Endothelial cell of umbilical vein (primary cell): ENCODE measurements at regions not wholly inside any gene's neighbourhood (a gene's known extent, or its start where the extent isn't known, plus 50 kb on each side); places are given as distances from the start of the nearest gene placed in this dataset.

Experiments used
- BruUV-seq: library from RNA; stranded (reverse); fragments of 400-500 nt; replicated peaks from 2 replicates; lab custom pipeline; 2021; lab: Mats Ljungman, UMichigan
- CTCF ChIA-PET: fragments of 300-600, 350-600 bp; sonication (Branson Sonifier 250); formaldehyde crosslinking; loops from one replicate; lab custom pipeline; 2021; ENCODE audit warnings: antibody characterized with exemption, inconsistent platforms; lab: Charles Lee
- POLR2A ChIA-PET: fragments of 300-600, 350-600 bp; sonication (Branson Sonifier 250); formaldehyde crosslinking; loops from one replicate; lab custom pipeline; 2021; ENCODE audit warnings: antibody characterized with exemption, inconsistent platforms; lab: Charles Lee
- DNase-seq: peaks from one replicate; pipeline ENCODE4 v3.0.0-alpha.2; 2011; ENCODE audit warnings: low read depth, low spot score
- FAIRE-seq: peaks from 2 replicates; lab custom pipeline; 2011; peaks lifted over from hg19 to GRCh38; lab: Jason Lieb, UNC
- H2AFZ ChIP-seq: 2 replicates; pipeline ENCODE4 v1.6.0; 2012; ENCODE audit warnings: low read depth, low read length, control low read depth, inconsistent platforms
- H3K27ac ChIP-seq: 2 replicates; pipeline ENCODE4 v1.5.1; 2011; ENCODE audit warnings: low read depth, mild to moderate bottlenecking, control low read depth, low read length, moderate library complexity; ENCODE audit not compliant: insufficient read depth
- H3K27me3 ChIP-seq, 2 experiments: 2 replicates each; pipeline versions ENCODE4 v1.6.0 to v1.6.1; 2011; ENCODE audit warnings: low read length in 2 of 2, mixed read lengths in 1 of 2; ENCODE audit not compliant: control insufficient read depth in 2 of 2, insufficient read depth in 2 of 2
- H3K36me3 ChIP-seq, 2 experiments: 2 replicates in 1 of 2; 3 replicates in 1 of 2; pipeline ENCODE4 v1.5.1; 2011; ENCODE audit warnings: low read length in 2 of 2, mild to moderate bottlenecking in 1 of 2, moderate library complexity in 1 of 2; ENCODE audit not compliant: control insufficient read depth in 2 of 2, insufficient read depth in 2 of 2; ENCODE audit errors: extremely low read depth in 1 of 2
- H3K4me1 ChIP-seq: 3 replicates; pipeline ENCODE4 v1.5.1; 2011; ENCODE audit warnings: mild to moderate bottlenecking, low read length; ENCODE audit not compliant: control insufficient read depth, insufficient read depth; ENCODE audit errors: extremely low read depth
- H3K4me2 ChIP-seq: 2 replicates; pipeline ENCODE4 v1.6.1; 2011; ENCODE audit warnings: low read length, control low read depth, mixed read lengths; ENCODE audit not compliant: insufficient read depth
- H3K4me3 ChIP-seq, 3 experiments: fragments of 200-600 bp in 1 of 3; sonication (generic), shearing (Covaris generic) in 1 of 3; replicated peaks in 1 of 3; 2 replicates each; pipeline ENCODE4 v1.5.1; 2011 to 2016; ENCODE audit warnings: control low read depth in 3 of 3, low read length in 3 of 3, mild to moderate bottlenecking in 2 of 3, inconsistent platforms in 1 of 3, low read depth in 1 of 3, moderate library complexity in 1 of 3; ENCODE audit not compliant: insufficient read depth in 1 of 3
- H3K79me2 ChIP-seq: 2 replicates; pipeline ENCODE4 v1.6.0; 2012; ENCODE audit warnings: low read length, inconsistent platforms; ENCODE audit not compliant: control insufficient read depth, insufficient read depth
- H3K9ac ChIP-seq: replicated peaks from 2 replicates; pipeline ENCODE3; 2011; ENCODE audit warnings: low read length, control low read depth; ENCODE audit not compliant: insufficient read depth; ENCODE audit errors: extremely low read depth
- H3K9me1 ChIP-seq: replicated peaks from 3 replicates; pipeline ENCODE4 v1.6.0; 2011; ENCODE audit warnings: mild to moderate bottlenecking, low read length; ENCODE audit not compliant: control insufficient read depth, insufficient read depth; ENCODE audit errors: extremely low read depth
- H3K9me3 ChIP-seq: replicated peaks from 2 replicates; pipeline ENCODE4 v1.5.1; 2012; ENCODE audit warnings: low read length, inconsistent platforms; ENCODE audit not compliant: control insufficient read depth, insufficient read depth
- H4K20me1 ChIP-seq: replicated peaks from 2 replicates; pipeline ENCODE3; 2011; ENCODE audit warnings: mild to moderate bottlenecking, low read length; ENCODE audit not compliant: control insufficient read depth, insufficient read depth; ENCODE audit errors: extremely low read depth
- EZH2 ChIP-seq: IDR thresholded peaks from 2 replicates; pipeline ENCODE4 v1.6.1; 2012; ENCODE audit warnings: borderline replicate concordance, low read depth, mild to moderate bottlenecking, moderate library complexity, low read length, inconsistent platforms; ENCODE audit not compliant: severe bottlenecking
- FOS ChIP-seq: IDR thresholded peaks from 2 replicates; pipeline ENCODE4 v1.6.1; 2011; ENCODE audit warnings: mild to moderate bottlenecking, low read length, moderate library complexity, borderline replicate concordance; ENCODE audit not compliant: insufficient read depth
- GATA2 ChIP-seq: IDR thresholded peaks from 2 replicates; pipeline ENCODE4 v1.7.0; 2011; ENCODE audit warnings: low read depth, mild to moderate bottlenecking, moderate library complexity, mixed read lengths, low read length; ENCODE audit not compliant: insufficient read length, insufficient read depth
- JUN ChIP-seq: IDR thresholded peaks from 2 replicates; pipeline ENCODE4 v1.6.1; 2011; ENCODE audit warnings: borderline replicate concordance, low read depth; ENCODE audit not compliant: insufficient read length, insufficient read depth
- MYC ChIP-seq: IDR thresholded peaks from one replicate; pipeline ENCODE4 v1.6.1; 2011; ENCODE audit warnings: mild to moderate bottlenecking, low read depth, low read length
- POLR2A ChIP-seq: IDR thresholded peaks from 2 replicates; pipeline ENCODE4 v1.6.1; 2012; ENCODE audit warnings: low read depth, mild to moderate bottlenecking, control low read depth, low read length
- POLR2AphosphoS5 ChIP-seq: IDR thresholded peaks from 2 replicates; pipeline ENCODE4 v1.6.1; 2012; ENCODE audit warnings: low read depth, mild to moderate bottlenecking, control low read depth, low read length, moderate library complexity; ENCODE audit not compliant: insufficient read depth
- dilution Hi-C: fragments of 300-500 bp; cut with MboI; formaldehyde crosslinking; loops from one replicate; pipeline ENCODE4 v1.15.0; 2019; ENCODE audit warnings: low sequenced_read_pairs; ENCODE audit not compliant: extremely low pct_ligation_motif_present
- intact Hi-C: fragments of 100-400 bp; cut with micrococcal nuclease; formaldehyde crosslinking; loops from one replicate; pipeline ENCODE4 v1.10.0; 2022
- TF ChIP-seq, protein P1 (sequence below): IDR thresholded peaks from 2 replicates; pipeline ENCODE4 v1.6.1; 2011; ENCODE audit not compliant: insufficient read depth, insufficient read length
- TF ChIP-seq, protein P2 (sequence below), 2 donors: IDR thresholded peaks; 1 replicate in 1 of 2; 2 replicates in 1 of 2; pipeline ENCODE4 v1.5.1; 2011; ENCODE audit warnings: low read length in 2 of 2, mild to moderate bottlenecking in 2 of 2, moderate library complexity in 2 of 2, control low read depth in 1 of 2, inconsistent platforms in 1 of 2, low read depth in 1 of 2; ENCODE audit not compliant: insufficient read depth in 1 of 2; ENCODE audit errors: extremely low read depth in 1 of 2

DNA sequence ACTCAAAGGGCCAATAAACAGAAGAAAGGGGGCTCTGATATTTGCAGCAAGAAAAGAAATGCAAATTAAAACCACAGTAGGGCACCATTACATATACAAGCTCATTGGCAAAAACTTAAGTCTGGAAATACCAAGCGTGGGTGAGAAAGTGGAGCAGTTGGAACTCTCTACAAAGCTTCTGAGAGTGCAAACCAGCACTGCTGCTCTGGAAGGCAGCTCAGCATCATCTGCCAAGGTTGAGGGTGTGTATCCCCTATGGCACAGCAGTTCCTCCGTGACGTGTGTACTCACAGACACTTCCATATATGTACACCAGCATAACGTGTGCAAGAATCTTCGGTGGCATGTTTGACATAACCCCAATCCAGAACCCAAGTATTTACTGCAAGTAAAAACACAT, 271.0 kb upstream of the ATP10A start:
- POLR2A ChIA-PET = no interaction called here
- no peak for FAIRE-seq
- DNase-seq = no peak
- no peaks in the 10 kb centered on the region for H3K9me1 ChIP-seq
- intact Hi-C loops = no loop called here
- H4K20me1 ChIP-seq = no peaks in the 10 kb centered on the region
- no peak for TF ChIP-seq FOS
- no peak for TF ChIP-seq JUN
- no peak for TF ChIP-seq MYC
- TF ChIP-seq, protein P1, sequence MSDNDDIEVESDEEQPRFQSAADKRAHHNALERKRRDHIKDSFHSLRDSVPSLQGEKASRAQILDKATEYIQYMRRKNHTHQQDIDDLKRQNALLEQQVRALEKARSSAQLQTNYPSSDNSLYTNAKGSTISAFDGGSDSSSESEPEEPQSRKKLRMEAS = no peak
- TF ChIP-seq, protein P2, sequence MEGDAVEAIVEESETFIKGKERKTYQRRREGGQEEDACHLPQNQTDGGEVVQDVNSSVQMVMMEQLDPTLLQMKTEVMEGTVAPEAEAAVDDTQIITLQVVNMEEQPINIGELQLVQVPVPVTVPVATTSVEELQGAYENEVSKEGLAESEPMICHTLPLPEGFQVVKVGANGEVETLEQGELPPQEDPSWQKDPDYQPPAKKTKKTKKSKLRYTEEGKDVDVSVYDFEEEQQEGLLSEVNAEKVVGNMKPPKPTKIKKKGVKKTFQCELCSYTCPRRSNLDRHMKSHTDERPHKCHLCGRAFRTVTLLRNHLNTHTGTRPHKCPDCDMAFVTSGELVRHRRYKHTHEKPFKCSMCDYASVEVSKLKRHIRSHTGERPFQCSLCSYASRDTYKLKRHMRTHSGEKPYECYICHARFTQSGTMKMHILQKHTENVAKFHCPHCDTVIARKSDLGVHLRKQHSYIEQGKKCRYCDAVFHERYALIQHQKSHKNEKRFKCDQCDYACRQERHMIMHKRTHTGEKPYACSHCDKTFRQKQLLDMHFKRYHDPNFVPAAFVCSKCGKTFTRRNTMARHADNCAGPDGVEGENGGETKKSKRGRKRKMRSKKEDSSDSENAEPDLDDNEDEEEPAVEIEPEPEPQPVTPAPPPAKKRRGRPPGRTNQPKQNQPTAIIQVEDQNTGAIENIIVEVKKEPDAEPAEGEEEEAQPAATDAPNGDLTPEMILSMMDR (IDR thresholded peaks at IDR 0.05; ENCODE audit: extremely low read depth in 1 of 2, insufficient read depth in 1 of 2, low read depth in 1 of 2, low read length in 2 of 2) = no peak
- no peak for TF ChIP-seq EZH2
- no peak for TF ChIP-seq POLR2A
- no peak for TF ChIP-seq GATA2
- no peak for TF ChIP-seq POLR2AphosphoS5
- no peaks in the 10 kb centered on the region for H3K4me1 ChIP-seq
- no peak overlapping the region for H3K4me3 ChIP-seq
- no peak overlapping the region for H2AFZ ChIP-seq
- CTCF ChIA-PET = no interaction called here
- BruUV-seq = no TSS peak
- H3K4me2 ChIP-seq = no peak overlapping the region
- H3K36me3 ChIP-seq = no peaks in the 10 kb centered on the region
- no peaks in the 10 kb centered on the region for H3K9me3 ChIP-seq
- no peaks in the 10 kb centered on the region for H3K27me3 ChIP-seq
- dilution Hi-C loops = no loop called here
- H3K79me2 ChIP-seq = no peaks in the 10 kb centered on the region
- H3K27ac ChIP-seq = no peak overlapping the region
- H3K9ac ChIP-seq = no peak overlapping the region
